ENCODE measurements at regions not wholly inside any gene's neighbourhood (a gene's known extent, or its start where the extent isn't known, plus 50 kb on each side); places are given as distances from the start of the nearest gene placed in this dataset.
A peak's percentile ranks its signal among the peaks of the same experiment; 100 is the strongest.

DNA sequence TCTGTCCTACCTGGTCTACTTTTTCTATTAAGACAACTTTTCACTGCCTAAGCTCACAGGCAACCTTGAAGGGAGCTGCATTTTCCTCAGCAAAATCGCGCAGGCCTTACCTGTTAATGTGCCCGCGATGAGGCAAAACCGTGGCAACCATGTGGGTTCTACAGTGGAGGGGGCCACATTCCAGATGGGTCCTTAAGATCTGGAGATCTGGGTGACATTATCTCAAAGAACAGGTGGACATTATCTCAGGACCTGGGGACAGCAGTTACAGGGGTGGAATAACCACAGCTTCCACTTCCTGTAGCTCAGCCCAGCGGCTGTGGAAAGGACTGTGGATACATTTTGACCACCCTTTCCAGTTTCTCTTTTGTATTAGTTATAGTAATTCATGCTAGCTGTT lies 112.8 kb upstream of the PTCH1 start:
- intact Hi-C loops (cut with micrococcal nuclease) = no loop called here
- no peaks in the 10 kb centered on the region for H3K36me3 Mint-ChIP-seq

DNA sequence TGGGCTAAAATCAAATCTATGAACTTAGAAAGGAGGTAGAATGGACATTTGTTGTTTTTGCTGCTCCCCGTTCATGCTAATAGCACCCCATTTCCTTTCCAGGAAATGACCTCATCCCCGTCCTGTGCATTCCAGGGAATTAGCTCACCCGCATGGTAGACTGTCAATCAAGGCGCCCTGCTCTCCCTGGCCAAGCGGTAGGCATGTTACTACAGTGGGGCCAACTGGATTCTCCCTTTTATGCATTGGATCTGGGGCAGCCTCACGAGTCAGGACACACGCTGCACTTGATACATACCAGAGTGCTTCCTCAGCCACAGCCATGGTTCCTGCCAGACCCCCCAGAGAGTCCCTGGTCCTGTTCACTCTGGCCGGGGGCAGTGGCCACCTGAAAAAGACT lies 111.0 kb upstream of the PTCH1 start:
- Histone ChIP-seq H3K9me3 (ENCODE audit: control insufficient read depth, insufficient read depth, low read length) (peaks cover 4% of the 10 kb centered on the region), H3K4me3 (ENCODE audit: low read length) (no peak overlapping the region), H3K27me3 (ENCODE audit: control insufficient read depth, insufficient read depth, low read length) (no peaks in the 10 kb centered on the region), H3K36me3 (ENCODE audit: control insufficient read depth, insufficient read depth, low read length) (no peaks in the 10 kb centered on the region), H3K27ac (ENCODE audit: low read length) (no peak overlapping the region), H3K4me1 (ENCODE audit: control insufficient read depth, insufficient read depth, low read length) (peaks cover 11% of the 10 kb centered on the region)
- TF ChIP-seq, protein P1, sequence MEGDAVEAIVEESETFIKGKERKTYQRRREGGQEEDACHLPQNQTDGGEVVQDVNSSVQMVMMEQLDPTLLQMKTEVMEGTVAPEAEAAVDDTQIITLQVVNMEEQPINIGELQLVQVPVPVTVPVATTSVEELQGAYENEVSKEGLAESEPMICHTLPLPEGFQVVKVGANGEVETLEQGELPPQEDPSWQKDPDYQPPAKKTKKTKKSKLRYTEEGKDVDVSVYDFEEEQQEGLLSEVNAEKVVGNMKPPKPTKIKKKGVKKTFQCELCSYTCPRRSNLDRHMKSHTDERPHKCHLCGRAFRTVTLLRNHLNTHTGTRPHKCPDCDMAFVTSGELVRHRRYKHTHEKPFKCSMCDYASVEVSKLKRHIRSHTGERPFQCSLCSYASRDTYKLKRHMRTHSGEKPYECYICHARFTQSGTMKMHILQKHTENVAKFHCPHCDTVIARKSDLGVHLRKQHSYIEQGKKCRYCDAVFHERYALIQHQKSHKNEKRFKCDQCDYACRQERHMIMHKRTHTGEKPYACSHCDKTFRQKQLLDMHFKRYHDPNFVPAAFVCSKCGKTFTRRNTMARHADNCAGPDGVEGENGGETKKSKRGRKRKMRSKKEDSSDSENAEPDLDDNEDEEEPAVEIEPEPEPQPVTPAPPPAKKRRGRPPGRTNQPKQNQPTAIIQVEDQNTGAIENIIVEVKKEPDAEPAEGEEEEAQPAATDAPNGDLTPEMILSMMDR (IDR thresholded peaks at IDR 0.05) = no peak
- WGBS (ENCODE audit: insufficient coverage) = 73% methylated on average over 8 of the region's 8 CpGs
- Mint-ChIP-seq H3K4me1 (peaks cover 12 to 14% of the 10 kb centered on the region in 2 donors), H3K4me3 (no peak overlapping the region), H3K27me3 (ENCODE audit: low read depth in 2 of 2) (peaks cover 29 to 56% of the 10 kb centered on the region in 2 donors), H3K27ac (no peak overlapping the region), H3K36me3 (no peaks in the 10 kb centered on the region), H3K9me3 (no peaks in the 10 kb centered on the region)
- DNase-seq (no peak), ATAC-seq (no peak)
- intact Hi-C loops (cut with micrococcal nuclease) = no loop called here

More for the DNA sequence above, 112.8 kb upstream of the PTCH1 start:
- peaks cover 4% of the 10 kb centered on the region for H3K9me3 ChIP-seq (ENCODE audit: control insufficient read depth, insufficient read depth, low read length)
- H3K27me3 ChIP-seq (ENCODE audit: control insufficient read depth, insufficient read depth, low read length) = no peaks in the 10 kb centered on the region
- Mint-ChIP-seq H3K9me3 (no peaks in the 10 kb centered on the region), H3K27ac (no peak overlapping the region), H3K4me1 (peaks cover 12 to 14% of the 10 kb centered on the region in 2 donors), H3K27me3 (ENCODE audit: low read depth in 2 of 2) (peaks cover 24 to 47% of the 10 kb centered on the region in 2 donors), H3K4me3 (no peak overlapping the region)
- H3K36me3 ChIP-seq (ENCODE audit: control insufficient read depth, insufficient read depth, low read length) = no peaks in the 10 kb centered on the region
- 91% methylated on average over 5 of the region's 6 CpGs for WGBS (ENCODE audit: insufficient coverage)
- H3K27ac ChIP-seq (ENCODE audit: low read length) = no peak overlapping the region
- ATAC-seq (no peak), DNase-seq (no peak)
- peaks cover 11% of the 10 kb centered on the region for H3K4me1 ChIP-seq (ENCODE audit: control insufficient read depth, insufficient read depth, low read length)
- no peak overlapping the region for H3K4me3 ChIP-seq (ENCODE audit: low read length)
- TF ChIP-seq, protein P1 (IDR thresholded peaks at IDR 0.05) = no peak

DNA sequence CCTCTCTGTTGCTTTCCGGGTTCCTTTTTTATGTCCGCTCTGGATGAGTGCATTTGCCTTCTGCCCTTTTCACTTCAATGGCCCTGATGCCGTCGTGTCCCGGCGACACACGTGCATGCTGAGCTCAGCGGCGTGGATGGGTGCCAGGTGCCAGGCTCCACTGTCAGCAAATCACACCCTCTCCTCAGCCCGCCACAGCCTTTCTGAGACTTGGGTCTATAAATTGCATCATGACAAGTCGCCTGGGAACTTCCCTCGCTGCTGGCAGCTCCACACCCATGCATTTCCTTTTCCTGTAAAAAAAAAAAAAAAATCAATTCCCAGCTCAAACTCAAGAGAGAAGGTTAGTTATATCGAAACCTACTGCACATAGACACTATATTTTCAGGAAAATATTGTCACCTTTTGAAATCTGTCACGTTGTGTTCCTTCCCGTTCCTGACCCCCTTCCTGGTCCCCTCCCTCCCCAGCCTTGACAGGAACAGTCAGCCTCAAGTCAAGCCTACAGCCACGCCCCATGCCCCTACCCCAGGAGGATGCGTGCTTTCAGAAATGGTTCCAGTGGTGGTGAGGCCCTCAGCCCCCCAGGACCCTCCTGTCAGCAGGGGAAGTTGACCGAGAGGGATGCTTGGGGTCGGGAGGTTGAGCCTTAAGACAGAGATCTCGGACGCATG lies 110.3 kb upstream of the PTCH1 start:
- Mint-ChIP-seq H3K36me3 (no peaks in the 10 kb centered on the region), H3K27ac (no peak overlapping the region), H3K9me3 (no peaks in the 10 kb centered on the region), H3K4me1 (peaks cover 12 to 14% of the 10 kb centered on the region in 2 donors), H3K27me3 (ENCODE audit: low read depth in 2 of 2) (peaks cover 29 to 52% of the 10 kb centered on the region in 2 donors), H3K4me3 (peak overlapping the region; percentile 59)
- Histone ChIP-seq H3K36me3 (ENCODE audit: control insufficient read depth, insufficient read depth, low read length) (no peaks in the 10 kb centered on the region), H3K27ac (ENCODE audit: low read length) (no peak overlapping the region), H3K4me3 (ENCODE audit: low read length) (no peak overlapping the region), H3K27me3 (ENCODE audit: control insufficient read depth, insufficient read depth, low read length) (no peaks in the 10 kb centered on the region), H3K9me3 (ENCODE audit: control insufficient read depth, insufficient read depth, low read length) (peaks cover 4% of the 10 kb centered on the region), H3K4me1 (ENCODE audit: control insufficient read depth, insufficient read depth, low read length) (peaks cover 11% of the 10 kb centered on the region)
- TF ChIP-seq, protein P1 (IDR thresholded peaks at IDR 0.05) = no peak
- DNase-seq (peak; percentile 23 to 64), ATAC-seq (peak; percentile 68 to 96 (median 80))
- 32% methylated on average over 20 of the region's 21 CpGs for WGBS (ENCODE audit: insufficient coverage)
- intact Hi-C loops (cut with micrococcal nuclease) = no loop called here

DNA sequence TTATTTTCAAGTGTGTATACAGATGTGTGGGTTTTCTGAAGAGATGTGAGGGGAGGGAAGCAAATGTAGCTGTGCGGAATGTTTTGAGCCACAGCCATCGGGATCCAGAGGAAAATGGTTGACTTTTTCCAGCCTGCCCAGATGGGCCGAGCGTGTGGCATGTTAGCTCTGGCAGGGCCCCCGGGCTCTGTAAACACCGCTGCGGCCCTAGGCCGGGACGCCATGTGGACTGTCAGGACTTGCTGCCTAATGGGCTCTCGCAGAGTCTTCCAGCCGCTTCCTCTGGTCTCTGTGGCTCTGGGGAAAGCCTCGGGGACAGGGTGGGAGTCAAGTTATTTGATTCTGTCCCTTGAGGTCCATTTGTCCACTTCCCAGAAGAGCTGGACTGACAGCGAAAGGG lies 109.6 kb upstream of the PTCH1 start:
- peaks cover 11% of the 10 kb centered on the region for H3K4me1 ChIP-seq (ENCODE audit: control insufficient read depth, insufficient read depth, low read length)
- peak in 1 of 3 donors; percentile 11 for ATAC-seq
- H3K4me3 Mint-ChIP-seq = no peak overlapping the region
- DNase-seq = no peak
- H3K36me3 Mint-ChIP-seq = no peaks in the 10 kb centered on the region
- H3K27me3 Mint-ChIP-seq (ENCODE audit: low read depth in 2 of 2) = peaks cover 29 to 45% of the 10 kb centered on the region in 2 donors
- WGBS (ENCODE audit: insufficient coverage) = 87% methylated on average over 13 of the region's 13 CpGs
- H3K27ac ChIP-seq (ENCODE audit: low read length) = no peak overlapping the region
- H3K9me3 ChIP-seq (ENCODE audit: control insufficient read depth, insufficient read depth, low read length) = peaks cover 4% of the 10 kb centered on the region
- H3K27ac Mint-ChIP-seq = no peak overlapping the region
- TF ChIP-seq, protein P1 (IDR thresholded peaks at IDR 0.05) = no peak
- no peaks in the 10 kb centered on the region for H3K9me3 Mint-ChIP-seq
- H3K27me3 ChIP-seq (ENCODE audit: control insufficient read depth, insufficient read depth, low read length) = no peaks in the 10 kb centered on the region
- H3K4me1 Mint-ChIP-seq = peaks cover 12 to 14% of the 10 kb centered on the region in 2 donors
- no peak overlapping the region for H3K4me3 ChIP-seq (ENCODE audit: low read length)
- H3K36me3 ChIP-seq (ENCODE audit: control insufficient read depth, insufficient read depth, low read length) = no peaks in the 10 kb centered on the region
- intact Hi-C loops (cut with micrococcal nuclease) = no loop called here
